SK-N-SH (cell line): ENCODE measurements at regions not wholly inside any gene's neighbourhood (a gene's known extent, or its start where the extent isn't known, plus 50 kb on each side); places are given as distances from the start of the nearest gene placed in this dataset.
A peak's percentile ranks its signal among the peaks of the same experiment; 100 is the strongest.

Experiments used
- CTCF ChIA-PET: fragments of 300-600, 350-600 bp; formaldehyde crosslinking; extraction: SDS; loops from one replicate; lab custom pipeline; 2021; lab: Yijun Ruan, JAX
- POLR2A ChIA-PET: fragments of 350-600 bp; sonication (Branson Sonifier 250); formaldehyde crosslinking; extraction: SDS; loops from one replicate; lab custom pipeline; 2020; ENCODE audit warnings: antibody characterized with exemption, inconsistent platforms; lab: Yijun Ruan, JAX
- DNase-seq: peaks from one replicate; pipeline ENCODE4 v3.0.0; 2012
- H2AFZ ChIP-seq: fragments of 200-600 bp; sonication (generic); 2 replicates; pipeline ENCODE4 v1.8.1; 2016; ENCODE audit warnings: antibody characterized with exemption, mild to moderate bottlenecking, low read depth
- H3F3A ChIP-seq: fragments of 200-600 bp; sonication (generic); replicated peaks from 2 replicates; pipeline ENCODE3; 2016; ENCODE audit warnings: antibody characterized with exemption, mild to moderate bottlenecking; ENCODE audit not compliant: insufficient read depth
- H3K27ac ChIP-seq, 2 experiments: fragments of 200-500 bp in 1 of 2; fragments of 200-600 bp in 1 of 2; sonication (Bioruptor generic) in 1 of 2; sonication (generic), shearing (Covaris generic) in 1 of 2; 2 replicates each; pipeline versions ENCODE4 v1.5.1 to v1.6.1; 2014 to 2016; ENCODE audit warnings: low read depth in 2 of 2, inconsistent platforms in 1 of 2, low read length in 1 of 2, mild to moderate bottlenecking in 1 of 2, mixed read lengths in 1 of 2
- H3K27me3 ChIP-seq: fragments of 200-600 bp; sonication (generic), shearing (Covaris generic); 2 replicates; pipeline ENCODE4 v1.6.1; 2016; ENCODE audit warnings: mixed run types; ENCODE audit not compliant: insufficient read depth
- H3K36me3 ChIP-seq, 2 experiments: fragments of 200-500 bp in 1 of 2; fragments of 200-600 bp in 1 of 2; sonication (Bioruptor generic) in 1 of 2; sonication (generic) in 1 of 2; replicated peaks in 1 of 2; 2 replicates each; pipeline versions ENCODE3 to v1.5.1; 2014 to 2016; ENCODE audit warnings: low read length in 1 of 2, mild to moderate bottlenecking in 1 of 2; ENCODE audit not compliant: insufficient read depth in 2 of 2, control insufficient read depth in 1 of 2
- H3K4me1 ChIP-seq, 2 experiments: fragments of 200-500 bp in 1 of 2; fragments of 200-600 bp in 1 of 2; sonication (Bioruptor generic) in 1 of 2; sonication (generic), shearing (Covaris generic) in 1 of 2; 2 replicates each; pipeline versions ENCODE4 v1.5.1 to v1.6.1; 2014 to 2016; ENCODE audit warnings: low read depth in 1 of 2, low read length in 1 of 2, mixed run types in 1 of 2; ENCODE audit not compliant: insufficient read depth in 2 of 2, control insufficient read depth in 1 of 2
- H3K4me2 ChIP-seq: fragments of 200-600 bp; sonication (generic), shearing (Covaris generic); 2 replicates; pipeline ENCODE4 v1.6.1; 2017; ENCODE audit warnings: mixed run types
- H3K4me3 ChIP-seq, 2 experiments: fragments of 200-500 bp in 1 of 2; fragments of 200-600 bp in 1 of 2; sonication (Bioruptor generic) in 1 of 2; sonication (generic), shearing (Covaris generic) in 1 of 2; 2 replicates each; pipeline versions ENCODE4 v1.5.1 to v1.8.1; 2014 to 2016; ENCODE audit warnings: low read depth in 2 of 2, inconsistent platforms in 1 of 2, low read length in 1 of 2, mild to moderate bottlenecking in 1 of 2, mixed read lengths in 1 of 2, moderate library complexity in 1 of 2
- H3K79me2 ChIP-seq: fragments of 200-600 bp; sonication (generic); 2 replicates; pipeline ENCODE4 v1.8.1; 2017; ENCODE audit warnings: mild to moderate bottlenecking; ENCODE audit not compliant: insufficient read depth
- H3K9ac ChIP-seq: fragments of 200-600 bp; sonication (generic); 2 replicates; pipeline ENCODE4 v1.6.1; 2017; ENCODE audit warnings: mixed run types
- H3K9me2 ChIP-seq: fragments of 200-600 bp; sonication (generic); 2 replicates; pipeline ENCODE4 v1.6.1; 2017; ENCODE audit warnings: mixed run types
- H3K9me3 ChIP-seq: fragments of 200-600 bp; sonication (generic); 2 replicates; pipeline ENCODE4 v1.6.1; 2017; ENCODE audit warnings: mixed run types, mild to moderate bottlenecking, moderate library complexity
- H4K20me1 ChIP-seq: fragments of 200-600 bp; sonication (generic); 2 replicates; pipeline ENCODE4 v1.6.1; 2017; ENCODE audit warnings: mild to moderate bottlenecking, mixed run types; ENCODE audit not compliant: insufficient read depth
- EP300 ChIP-seq, 2 experiments: IDR thresholded peaks; 2 replicates each; pipeline versions ENCODE4 v1.4.0 to v1.6.1; 2012; ENCODE audit warnings: borderline replicate concordance in 1 of 2, low read depth in 1 of 2, low read length in 1 of 2
- FOXM1 ChIP-seq: IDR thresholded peaks from 2 replicates; pipeline ENCODE4 v1.4.0; 2012; ENCODE audit warnings: low read depth, mild to moderate bottlenecking
- GABPA ChIP-seq: IDR thresholded peaks from 2 replicates; pipeline ENCODE4 v1.4.0; 2012; ENCODE audit warnings: low read depth, mild to moderate bottlenecking
- MAX ChIP-seq: IDR thresholded peaks from 2 replicates; pipeline ENCODE4 v1.4.0; 2012; ENCODE audit warnings: low read depth
- MEF2A ChIP-seq: IDR thresholded peaks from 2 replicates; pipeline ENCODE4 v1.4.0; 2012; ENCODE audit warnings: low read depth, borderline replicate concordance
- MXI1 ChIP-seq: IDR thresholded peaks from 2 replicates; pipeline ENCODE4 v1.6.1; 2012; ENCODE audit warnings: mild to moderate bottlenecking, low read depth, low read length, improper control_type of control experiment
- PBX3 ChIP-seq: IDR thresholded peaks from 2 replicates; pipeline ENCODE4; 2012
- RXRA ChIP-seq: IDR thresholded peaks from 2 replicates; pipeline ENCODE4 v1.4.0; 2012; ENCODE audit warnings: low read depth, mild to moderate bottlenecking, borderline replicate concordance
- SMC3 ChIP-seq: IDR thresholded peaks from 2 replicates; pipeline ENCODE4 v1.6.1; 2012; ENCODE audit warnings: low read depth, low read length, improper control_type of control experiment
- USF1 ChIP-seq: IDR thresholded peaks from 2 replicates; pipeline ENCODE4 v1.4.0; 2012; ENCODE audit warnings: low read depth, borderline replicate concordance
- USF2 ChIP-seq: fragments of 150-350 bp; IDR thresholded peaks from 2 replicates; pipeline ENCODE4 v1.6.1; 2017; ENCODE audit warnings: antibody characterized with exemption, low read length, low read depth, borderline replicate concordance
- YY1 ChIP-seq: IDR thresholded peaks from 2 replicates; pipeline ENCODE4 v1.4.0; 2012; ENCODE audit warnings: low read depth, mild to moderate bottlenecking
- ZBTB33 ChIP-seq: IDR thresholded peaks from 2 replicates; pipeline ENCODE4 v1.4.0; 2012; ENCODE audit warnings: low read depth, borderline replicate concordance
- WGBS: methylation state at CpG from one replicate; pipeline ENCODE4 v1.1.6; 2017; ENCODE audit warnings: low lambda C conversion rate; 5-methylcytosine and 5-hydroxymethylcytosine counted together

- Histone ChIP-seq H3K4me2 (peak overlapping the region; percentile 63), H4K20me1 (no peaks in the 10 kb centered on the region), H2AFZ (0 out of 2 replicates have a peak overlapping the region, but pooled peaks have one; percentile 46), H3K27ac (no peak overlapping the region), H3K9ac (no peak overlapping the region), H3K27me3 (peaks cover 29% of the 10 kb centered on the region), H3F3A (no peaks in the 10 kb centered on the region), H3K9me2 (no peaks in the 10 kb centered on the region), H3K79me2 (no peaks in the 10 kb centered on the region), H3K4me1 (no peaks in the 10 kb centered on the region), H3K36me3 (no peaks in the 10 kb centered on the region), H3K4me3 (peak overlapping the region in 1 of 2 experiments; percentile 41; a peak in 2 of 4 replicates), H3K9me3 (no peaks in the 10 kb centered on the region)
- 9% methylated on average over 27 of the region's 58 CpGs for WGBS
- no peak for TF ChIP-seq USF2
- no peak for TF ChIP-seq SMC3
- no peak for TF ChIP-seq USF1
- TF ChIP-seq MAX: no peak
- no peak for TF ChIP-seq ZBTB33
- TF ChIP-seq MEF2A: no peak
- no peak for TF ChIP-seq YY1
- no peak for TF ChIP-seq RXRA
- TF ChIP-seq MXI1: no peak
- no peak for TF ChIP-seq GABPA
- TF ChIP-seq PBX3: no peak
- no peak for TF ChIP-seq EP300 (IDR thresholded peaks at IDR 0.05; ENCODE audit: borderline replicate concordance in 1 of 2, low read depth in 1 of 2, low read length in 1 of 2)
- no peak for TF ChIP-seq FOXM1
- peak; percentile 27 for DNase-seq
- ChIA-PET POLR2A (no interaction called here), CTCF (interaction anchor here (0.6 kb wide), 1 partner anchor 10 kb away, joined by 3 read pairs; no protein-coding TSS in a partner anchor)
These were observed 325.5 kb upstream of the F9 start for GRCh38 chrX:139204898-139205667.
